H1 (cell line): ENCODE measurements at regions not wholly inside any gene's neighbourhood (a gene's known extent, or its start where the extent isn't known, plus 50 kb on each side); places are given as distances from the start of the nearest gene placed in this dataset.

Experiments
- BACH1 ChIP-seq: IDR thresholded peaks from 2 replicates; pipeline ENCODE4 v1.6.1; 2012; ENCODE audit warnings: low read length, improper control_type of control experiment
- CTBP2 ChIP-seq: IDR thresholded peaks from 2 replicates; pipeline ENCODE4 v1.7.0; 2011; ENCODE audit warnings: borderline replicate concordance, mild to moderate bottlenecking, moderate library complexity, mixed read lengths, low read length; ENCODE audit not compliant: insufficient read depth, insufficient read length
- CTCF ChIP-seq, 3 experiments: IDR thresholded peaks; 1 replicate in 2 of 3; 2 replicates in 1 of 3; pipeline versions ENCODE4 v1.5.1 to v1.6.1; 2011; ENCODE audit warnings: low read length in 3 of 3, mild to moderate bottlenecking in 3 of 3, inconsistent platforms in 2 of 3, low read depth in 1 of 3, moderate library complexity in 1 of 3; ENCODE audit not compliant: insufficient read depth in 1 of 3; ENCODE audit errors: control extremely low read depth in 1 of 3
- JUN ChIP-seq: IDR thresholded peaks from 2 replicates; pipeline ENCODE4 v1.6.1; 2011; ENCODE audit warnings: low read depth, mild to moderate bottlenecking, improper control_type of control experiment, low read length
- PHF8 ChIP-seq: fragments of 200-600 bp; sonication (generic); conservative IDR thresholded peaks from 2 replicates; pipeline ENCODE4 v1.7.1; 2012; ENCODE audit warnings: low read depth, mild to moderate bottlenecking, inconsistent platforms, low read length, moderate library complexity
- POLR2A ChIP-seq, 2 experiments: IDR thresholded peaks; 1 replicate in 1 of 2; 2 replicates in 1 of 2; pipeline ENCODE4 v1.6.1; 2011; ENCODE audit warnings: low read depth in 2 of 2, low read length in 2 of 2, mild to moderate bottlenecking in 2 of 2; ENCODE audit errors: control extremely low read depth in 1 of 2
- POLR2AphosphoS5 ChIP-seq: IDR thresholded peaks from 2 replicates; pipeline ENCODE4 v1.6.1; 2011; ENCODE audit warnings: low read depth, low read length
- RAD21 ChIP-seq, 2 experiments: IDR thresholded peaks in 1 of 2; conservative IDR thresholded peaks in 1 of 2; 2 replicates each; pipeline ENCODE4 v1.6.1; 2011; ENCODE audit warnings: low read depth in 2 of 2, low read length in 2 of 2, improper control_type of control experiment in 1 of 2, inconsistent platforms in 1 of 2, mild to moderate bottlenecking in 1 of 2, moderate library complexity in 1 of 2
- SIRT6 ChIP-seq: IDR thresholded peaks from one replicate; pipeline ENCODE4 v1.7.1; 2012; ENCODE audit warnings: low read length, inconsistent platforms
- SIX5 ChIP-seq: IDR thresholded peaks from 2 replicates; pipeline ENCODE4 v1.6.1; 2011; ENCODE audit warnings: mild to moderate bottlenecking, low read depth, low read length
- YY1 ChIP-seq: IDR thresholded peaks from 2 replicates; pipeline ENCODE4 v1.6.1; 2011; ENCODE audit warnings: low read depth, mild to moderate bottlenecking, low read length

GRCh38 chr18:43855376-43855775 lies 578.1 kb upstream of the SYT4 start:
- TF ChIP-seq JUN (no peak), BACH1 (no peak), SIX5 (no peak), CTCF (IDR thresholded peaks at IDR 0.05; ENCODE audit: control extremely low read depth in 1 of 3, insufficient read depth in 1 of 3, low read depth in 1 of 3, low read length in 3 of 3) (no peak), PHF8 (no peak), CTBP2 (no peak), RAD21 (IDR thresholded peaks at IDR 0.05 in 1 of 2, conservative IDR thresholded peaks at IDR 0.05 in 1 of 2; ENCODE audit: low read depth in 2 of 2, low read length in 2 of 2) (no peak), YY1 (no peak), POLR2AphosphoS5 (no peak), SIRT6 (no peak), POLR2A (IDR thresholded peaks at IDR 0.05; ENCODE audit: control extremely low read depth in 1 of 2, low read depth in 2 of 2, low read length in 2 of 2) (no peak)
